H54 (cell line): ENCODE measurements at regions not wholly inside any gene's neighbourhood (a gene's known extent, or its start where the extent isn't known, plus 50 kb on each side); places are given as distances from the start of the nearest gene placed in this dataset.

Experiments used
- DNase-seq: peaks from one replicate; pipeline ENCODE4 v3.0.0; 2011; ENCODE audit warnings: low spot score, mixed read lengths; ENCODE audit not compliant: insufficient read length
- FAIRE-seq: peaks from 3 replicates; lab custom pipeline; 2011; peaks lifted over from hg19 to GRCh38; lab: Jason Lieb, UNC
- POLR2A ChIP-seq: IDR thresholded peaks from 2 replicates; pipeline ENCODE4 v1.6.1; 2011; ENCODE audit warnings: low read depth, mild to moderate bottlenecking, low read length

- FAIRE-seq: no peak
- TF ChIP-seq POLR2A: no peak
- DNase-seq: no peak
These were observed 395.7 kb downstream of the DTHD1 start for GRCh38 chr4:36677112-36677511.

DNA sequence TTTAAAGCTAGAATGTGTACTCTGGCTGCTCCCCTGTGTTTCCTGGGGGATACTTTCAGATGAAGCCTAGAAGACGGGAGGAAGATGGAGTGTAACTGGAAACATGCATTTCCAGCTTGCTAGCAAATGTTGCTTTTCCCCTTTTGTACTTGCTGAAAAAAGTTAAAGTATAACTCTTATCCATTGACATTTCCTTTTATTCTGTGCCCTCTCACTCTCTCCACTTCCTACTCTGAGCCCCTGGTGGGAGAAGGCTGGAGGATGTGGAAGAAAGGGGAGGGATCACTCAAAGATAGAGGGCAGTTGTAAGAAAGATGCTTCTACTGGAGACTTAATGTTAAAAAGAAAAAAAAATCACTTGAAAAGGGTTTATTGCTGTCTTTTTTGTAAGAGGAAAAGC, 396.5 kb downstream of the DTHD1 start:
- DNase-seq (no peak), FAIRE-seq (no peak)
- no peak for TF ChIP-seq POLR2A

DNA sequence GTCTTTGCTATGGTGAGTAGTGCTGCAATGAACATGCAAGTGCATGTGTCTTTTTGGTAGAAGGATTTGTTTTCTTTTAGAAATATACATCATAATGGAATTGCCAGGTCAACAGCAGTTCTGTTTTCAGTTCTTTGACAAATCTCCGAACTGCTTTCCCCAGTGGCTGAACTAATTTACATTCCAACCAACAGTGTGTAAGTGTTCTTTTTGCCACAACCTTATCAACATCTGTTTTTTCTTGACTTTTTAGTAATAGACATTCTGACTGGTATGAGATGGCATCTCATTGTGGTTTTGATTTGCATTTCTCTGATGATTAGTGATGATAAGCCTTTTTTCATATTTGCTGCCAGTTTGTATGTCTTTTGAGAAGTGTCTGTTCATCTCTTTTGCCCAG, 406.3 kb downstream of the DTHD1 start:
- no peak for TF ChIP-seq POLR2A
- FAIRE-seq: no peak
- DNase-seq: no peak

DNA sequence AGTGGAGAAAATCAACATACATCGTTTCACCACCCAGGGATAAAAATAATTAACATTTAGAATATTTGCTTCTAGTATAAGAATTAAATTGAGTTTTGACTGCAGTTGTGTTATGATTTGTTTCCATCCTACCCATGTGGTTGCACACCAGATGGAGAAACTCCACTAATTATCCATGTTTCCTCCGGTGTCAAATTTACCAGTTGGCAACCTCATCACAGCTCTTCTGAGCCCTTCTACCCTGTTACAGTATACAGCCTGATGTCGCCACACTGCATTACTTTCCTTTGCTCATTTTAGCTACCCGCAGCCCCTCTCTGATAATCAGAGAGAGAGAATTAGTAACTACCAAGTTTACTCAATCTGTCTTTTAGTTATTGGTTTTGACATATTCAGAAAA, 411.2 kb downstream of the DTHD1 start:
- TF ChIP-seq POLR2A: no peak
- FAIRE-seq (no peak), DNase-seq (no peak)

DNA sequence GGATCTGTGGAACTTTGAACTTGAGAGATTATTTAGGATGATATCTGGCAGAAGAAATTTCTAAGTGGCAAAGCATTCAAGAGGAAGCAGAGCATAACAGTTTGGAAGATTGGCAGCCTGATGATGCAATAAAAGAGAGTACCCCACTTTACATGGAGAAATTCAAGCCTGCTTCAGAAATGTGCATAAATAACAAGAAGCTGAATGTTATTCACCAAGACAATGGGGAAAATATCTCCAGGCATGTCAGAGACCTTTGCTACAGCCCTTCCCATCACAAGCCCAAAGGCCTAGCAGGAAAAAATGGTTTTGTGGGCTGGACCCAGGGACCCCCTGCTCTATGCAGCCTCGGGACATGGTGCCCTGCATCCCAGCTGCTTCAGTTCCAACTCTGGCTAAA, 420.8 kb downstream of the DTHD1 start:
- no peak for TF ChIP-seq POLR2A
- no peak for DNase-seq
- FAIRE-seq: no peak

GRCh38 chr4:36704289-36704688, 422.9 kb downstream of the DTHD1 start:
- TF ChIP-seq POLR2A: no peak
- no peak for FAIRE-seq
- no peak for DNase-seq

GRCh38 chr4:36709991-36710390, 428.6 kb downstream of the DTHD1 start:
- no peak for TF ChIP-seq POLR2A
- FAIRE-seq (no peak), DNase-seq (no peak)

DNA sequence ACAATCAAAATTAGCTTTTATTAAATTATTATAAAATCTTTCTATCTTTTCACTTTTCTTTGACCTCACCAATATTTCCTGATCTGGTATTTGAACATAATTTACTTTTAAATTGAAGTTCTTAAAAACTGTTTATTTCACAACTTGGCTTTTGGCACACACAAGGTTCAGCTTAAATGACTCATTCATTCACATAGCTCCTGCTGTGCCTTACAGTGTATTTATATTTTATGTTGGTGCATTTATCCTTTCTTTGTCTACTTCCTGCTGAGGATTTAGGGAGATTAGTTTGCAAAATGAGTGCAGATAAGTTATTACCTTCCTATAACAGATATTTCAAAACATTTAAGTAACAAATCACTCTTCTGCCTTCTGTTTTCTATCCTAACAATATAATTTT, 430.6 kb downstream of the DTHD1 start:
- DNase-seq (no peak), FAIRE-seq (no peak)
- no peak for TF ChIP-seq POLR2A

GRCh38 chr4:36716874-36717273, 435.5 kb downstream of the DTHD1 start:
- no peak for TF ChIP-seq POLR2A
- DNase-seq (no peak), FAIRE-seq (no peak)

- no peak for TF ChIP-seq POLR2A
- DNase-seq (no peak), FAIRE-seq (no peak)
These were observed 438.0 kb downstream of the DTHD1 start for GRCh38 chr4:36719425-36719824.

GRCh38 chr4:36722986-36723385, 441.6 kb downstream of the DTHD1 start:
- TF ChIP-seq POLR2A: no peak
- no peak for DNase-seq
- FAIRE-seq: no peak

DNA sequence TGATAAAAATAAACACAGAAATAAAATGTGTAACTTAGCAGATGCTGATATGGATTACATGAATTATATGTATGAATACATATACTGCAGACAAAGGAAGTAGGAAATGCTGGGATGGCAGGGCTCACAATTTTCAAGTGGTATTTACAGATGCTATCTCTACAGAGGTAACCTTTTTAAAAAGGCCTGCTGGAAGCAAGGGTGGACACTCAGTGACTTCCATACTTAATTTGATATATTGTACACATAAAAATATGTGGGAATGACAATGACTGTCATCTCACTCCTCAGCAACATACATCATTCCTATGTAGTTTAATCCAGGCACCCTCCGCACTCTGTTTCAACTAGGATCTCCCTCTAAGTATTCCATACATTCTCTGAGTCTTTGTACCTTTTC, 452.9 kb downstream of the DTHD1 start:
- DNase-seq: no peak
- FAIRE-seq: no peak
- TF ChIP-seq POLR2A: no peak

- FAIRE-seq (no peak), DNase-seq (no peak)
- no peak for TF ChIP-seq POLR2A
These were observed 456.3 kb downstream of the DTHD1 start for GRCh38 chr4:36737691-36738090.

GRCh38 chr4:36740796-36741310, 459.4 kb downstream of the DTHD1 start:
- DNase-seq (no peak), FAIRE-seq (no peak)

GRCh38 chr4:36747277-36748129, 466.1 kb downstream of the DTHD1 start:
- DNase-seq (no peak), FAIRE-seq (no peak)
- TF ChIP-seq POLR2A: no peak

More at GRCh38 chr4:36740796-36741310, 459.4 kb downstream of the DTHD1 start:
- no peak for TF ChIP-seq POLR2A

- FAIRE-seq (no peak), DNase-seq (no peak)
- no peak for TF ChIP-seq POLR2A
These were observed 471.6 kb downstream of the DTHD1 start for GRCh38 chr4:36753048-36753447.
